CD8-positive, alpha-beta memory T cell (primary cell): ENCODE measurements at regions not wholly inside any gene's neighbourhood (a gene's known extent, or its start where the extent isn't known, plus 50 kb on each side); places are given as distances from the start of the nearest gene placed in this dataset.
"Not testable (repeated sequence)": the region's sequence is repeated elsewhere in the genome, so short reads cannot be mapped to it uniquely, and the experiment has no call there.

ENCODE experiments used
- CTCF ChIA-PET: fragments of 350-600 bp; sonication (Branson Sonifier 250); formaldehyde crosslinking; loops from one replicate; lab custom pipeline; 2021; ENCODE audit warnings: antibody characterized with exemption; lab: Charles Lee
- POLR2A ChIA-PET: fragments of 350-600 bp; sonication (Branson Sonifier 250); formaldehyde crosslinking; loops from one replicate; lab custom pipeline; 2021; ENCODE audit warnings: antibody characterized with exemption; lab: Charles Lee
- DNase-seq, 5 donors: peaks; one replicate each; pipeline versions ENCODE4 v3.0.0 to v3.0.0-alpha.2; 2020 to 2022; ENCODE audit warnings: mixed read lengths in 1 of 5
- H3K27ac ChIP-seq: one replicate; pipeline ENCODE4 v1.7.0; 2013; ENCODE audit warnings: low read depth, mild to moderate bottlenecking, low read length, moderate library complexity
- H3K27me3 ChIP-seq: 2 replicates; pipeline ENCODE4 v1.7.0; 2013; ENCODE audit warnings: low read length, mild to moderate bottlenecking; ENCODE audit not compliant: insufficient read depth, poor library complexity, severe bottlenecking
- H3K36me3 ChIP-seq: 2 replicates; pipeline ENCODE4 v1.7.0; 2013; ENCODE audit warnings: mild to moderate bottlenecking, low read length, moderate library complexity; ENCODE audit not compliant: insufficient read depth
- H3K4me1 ChIP-seq: 2 replicates; pipeline ENCODE4 v1.7.0; 2013; ENCODE audit warnings: mild to moderate bottlenecking, low read length, moderate library complexity; ENCODE audit not compliant: insufficient read depth
- H3K4me3 ChIP-seq: 2 replicates; pipeline ENCODE4 v1.7.0; 2013; ENCODE audit warnings: mild to moderate bottlenecking, low read length
- H3K9me3 ChIP-seq: 2 replicates; pipeline ENCODE4 v1.7.0; 2013; ENCODE audit warnings: mild to moderate bottlenecking, low read length
- H3K27ac Mint-ChIP-seq, 8 donors: one replicate each; pipeline ENCODE4 v1.8.0; 2020 to 2021; ENCODE audit warnings: mixed read lengths in 8 of 8, mild to moderate bottlenecking in 6 of 8, inconsistent platforms in 3 of 8, moderate library complexity in 3 of 8
- H3K27me3 Mint-ChIP-seq, 2 donors: one replicate each; pipeline ENCODE4 v1.8.0; 2020 to 2021; ENCODE audit warnings: mixed read lengths in 2 of 2, mild to moderate bottlenecking in 1 of 2, moderate library complexity in 1 of 2
- H3K36me3 Mint-ChIP-seq, 3 donors: one replicate each; pipeline ENCODE4 v1.8.0; 2020 to 2021; ENCODE audit warnings: mixed read lengths in 3 of 3, inconsistent platforms in 1 of 3, mild to moderate bottlenecking in 1 of 3
- H3K4me1 Mint-ChIP-seq, 3 donors: one replicate each; pipeline ENCODE4 v1.8.0; 2020 to 2021; ENCODE audit warnings: mixed read lengths in 3 of 3, inconsistent platforms in 1 of 3, mild to moderate bottlenecking in 1 of 3
- H3K4me3 Mint-ChIP-seq, 7 donors: one replicate each; pipeline ENCODE4 v1.8.0; 2020 to 2021; ENCODE audit warnings: mixed read lengths in 7 of 7, mild to moderate bottlenecking in 6 of 7, moderate library complexity in 4 of 7, inconsistent platforms in 2 of 7
- H3K9me3 Mint-ChIP-seq, 5 donors: one replicate each; pipeline ENCODE4 v1.8.0; 2020 to 2022; ENCODE audit warnings: mixed read lengths in 5 of 5, mild to moderate bottlenecking in 3 of 5, moderate library complexity in 2 of 5, inconsistent platforms in 1 of 5

GRCh38 chr13:63218596-63218995 lies 1802.9 kb upstream of the PCDH20 start:
- H3K27ac Mint-ChIP-seq, H3K4me1 Mint-ChIP-seq, H3K4me1 ChIP-seq, H3K27me3 Mint-ChIP-seq, H3K4me3 Mint-ChIP-seq, H3K27ac ChIP-seq, POLR2A ChIA-PET, H3K36me3 ChIP-seq, CTCF ChIA-PET, H3K36me3 Mint-ChIP-seq, H3K27me3 ChIP-seq, H3K4me3 ChIP-seq, H3K9me3 ChIP-seq, DNase-seq: not testable (repeated sequence)
- H3K9me3 Mint-ChIP-seq, result peaks cover 14 to 24% (median 17%) of the 10 kb centered on the region in 5 donors

- H3K27me3 ChIP-seq, result no peaks in the 10 kb centered on the region
- no peak overlapping the region for H3K4me3 Mint-ChIP-seq
- no peaks in the 10 kb centered on the region for H3K36me3 ChIP-seq
- H3K4me1 ChIP-seq, result no peaks in the 10 kb centered on the region
- no peak overlapping the region for H3K27ac ChIP-seq
- no peak overlapping the region for H3K4me3 ChIP-seq
- H3K9me3 Mint-ChIP-seq, result peaks cover 3 to 11% (median 4%) of the 10 kb centered on the region in 5 donors
- H3K27me3 Mint-ChIP-seq, result no peaks in the 10 kb centered on the region
- DNase-seq, result no peak
- no peaks in the 10 kb centered on the region for H3K9me3 ChIP-seq
- ChIA-PET POLR2A (no interaction called here), CTCF (no interaction called here)
- no peaks in the 10 kb centered on the region for H3K4me1 Mint-ChIP-seq
- H3K36me3 Mint-ChIP-seq, result no peaks in the 10 kb centered on the region
- no peak overlapping the region for H3K27ac Mint-ChIP-seq
Observed at GRCh38 chr13:63209330-63210017, 1793.8 kb upstream of the PCDH20 start.

GRCh38 chr13:63208826-63209225 lies 1793.2 kb upstream of the PCDH20 start:
- Histone ChIP-seq H3K4me1 (no peaks in the 10 kb centered on the region), H3K4me3 (no peak overlapping the region), H3K36me3 (no peaks in the 10 kb centered on the region), H3K9me3 (peaks cover 3% of the 10 kb centered on the region), H3K27ac (no peak overlapping the region), H3K27me3 (no peaks in the 10 kb centered on the region)
- no peak overlapping the region for H3K4me3 Mint-ChIP-seq
- no peak overlapping the region for H3K27ac Mint-ChIP-seq
- no peaks in the 10 kb centered on the region for H3K4me1 Mint-ChIP-seq
- no peaks in the 10 kb centered on the region for H3K36me3 Mint-ChIP-seq
- CTCF ChIA-PET, result no interaction called here
- POLR2A ChIA-PET, result no interaction called here
- no peak for DNase-seq
- H3K9me3 Mint-ChIP-seq, result peaks cover 2 to 15% (median 6%) of the 10 kb centered on the region in 5 donors
- H3K27me3 Mint-ChIP-seq, result no peaks in the 10 kb centered on the region

GRCh38 chr13:63206461-63206860 lies 1790.8 kb upstream of the PCDH20 start:
- H3K27me3 Mint-ChIP-seq, result no peaks in the 10 kb centered on the region
- Histone ChIP-seq H3K27me3 (no peaks in the 10 kb centered on the region), H3K4me1 (no peaks in the 10 kb centered on the region), H3K36me3 (no peaks in the 10 kb centered on the region), H3K9me3 (peaks cover 3% of the 10 kb centered on the region), H3K27ac (no peak overlapping the region), H3K4me3 (no peak overlapping the region)
- H3K27ac Mint-ChIP-seq, result no peak overlapping the region
- no peak for DNase-seq
- no peak overlapping the region for H3K4me3 Mint-ChIP-seq
- H3K36me3 Mint-ChIP-seq, result no peaks in the 10 kb centered on the region
- peaks cover 0 to 27% (median 4%) of the 10 kb centered on the region in 5 donors for H3K9me3 Mint-ChIP-seq
- ChIA-PET POLR2A (no interaction called here), CTCF (no interaction called here)
- H3K4me1 Mint-ChIP-seq, result no peaks in the 10 kb centered on the region

GRCh38 chr13:63201493-63201892 lies 1785.8 kb upstream of the PCDH20 start:
- no peak overlapping the region for H3K27ac ChIP-seq
- no peak overlapping the region for H3K4me3 ChIP-seq
- no peak for DNase-seq
- ChIA-PET POLR2A (no interaction called here), CTCF (no interaction called here)
- H3K4me1 Mint-ChIP-seq, result no peaks in the 10 kb centered on the region
- H3K27ac Mint-ChIP-seq, result no peak overlapping the region
- peaks cover 0 to 31% (median 4%) of the 10 kb centered on the region in 5 donors for H3K9me3 Mint-ChIP-seq
- H3K4me3 Mint-ChIP-seq, result no peak overlapping the region
- H3K36me3 ChIP-seq, result no peaks in the 10 kb centered on the region
- peaks cover 3% of the 10 kb centered on the region for H3K9me3 ChIP-seq
- no peaks in the 10 kb centered on the region for H3K27me3 Mint-ChIP-seq
- no peaks in the 10 kb centered on the region for H3K27me3 ChIP-seq
- H3K4me1 ChIP-seq, result no peaks in the 10 kb centered on the region
- no peaks in the 10 kb centered on the region for H3K36me3 Mint-ChIP-seq

- no peaks in the 10 kb centered on the region for H3K27me3 ChIP-seq
- no peak overlapping the region for H3K27ac Mint-ChIP-seq
- H3K9me3 Mint-ChIP-seq, result peaks cover 0 to 30% (median 9%) of the 10 kb centered on the region in 5 donors
Observed at GRCh38 chr13:63199508-63199907, 1783.9 kb upstream of the PCDH20 start.

GRCh38 chr13:63198071-63198470 lies 1782.4 kb upstream of the PCDH20 start:
- Histone ChIP-seq H3K4me1 (no peaks in the 10 kb centered on the region), H3K4me3 (no peak overlapping the region), H3K27me3 (no peaks in the 10 kb centered on the region), H3K36me3 (no peaks in the 10 kb centered on the region), H3K27ac (no peak overlapping the region), H3K9me3 (no peaks in the 10 kb centered on the region)
- peaks cover 0 to 27% (median 8%) of the 10 kb centered on the region in 5 donors for H3K9me3 Mint-ChIP-seq
- H3K36me3 Mint-ChIP-seq, result no peaks in the 10 kb centered on the region
- DNase-seq, result no peak
- no peaks in the 10 kb centered on the region for H3K4me1 Mint-ChIP-seq
- ChIA-PET POLR2A (no interaction called here), CTCF (no interaction called here)
- no peaks in the 10 kb centered on the region for H3K27me3 Mint-ChIP-seq
- no peak overlapping the region for H3K27ac Mint-ChIP-seq
- no peak overlapping the region for H3K4me3 Mint-ChIP-seq

More at GRCh38 chr13:63199508-63199907, 1783.9 kb upstream of the PCDH20 start:
- H3K4me3 ChIP-seq, result no peak overlapping the region
- no peaks in the 10 kb centered on the region for H3K36me3 Mint-ChIP-seq
- H3K9me3 ChIP-seq, result peaks cover 3% of the 10 kb centered on the region
- H3K36me3 ChIP-seq, result no peaks in the 10 kb centered on the region
- no peaks in the 10 kb centered on the region for H3K4me1 ChIP-seq
- no peaks in the 10 kb centered on the region for H3K4me1 Mint-ChIP-seq
- H3K27ac ChIP-seq, result no peak overlapping the region
- no peak overlapping the region for H3K4me3 Mint-ChIP-seq
- POLR2A ChIA-PET, result no interaction called here
- DNase-seq, result no peak
- CTCF ChIA-PET, result no interaction called here
- H3K27me3 Mint-ChIP-seq, result no peaks in the 10 kb centered on the region

- Histone ChIP-seq H3K9me3 (no peaks in the 10 kb centered on the region), H3K36me3 (no peaks in the 10 kb centered on the region), H3K4me3 (no peak overlapping the region), H3K27ac (no peak overlapping the region), H3K27me3 (no peaks in the 10 kb centered on the region), H3K4me1 (no peaks in the 10 kb centered on the region)
- no peak overlapping the region for H3K4me3 Mint-ChIP-seq
- DNase-seq, result no peak
- H3K27me3 Mint-ChIP-seq, result no peaks in the 10 kb centered on the region
- no peak overlapping the region for H3K27ac Mint-ChIP-seq
- no peaks in the 10 kb centered on the region for H3K4me1 Mint-ChIP-seq
- CTCF ChIA-PET, result no interaction called here
- POLR2A ChIA-PET, result no interaction called here
- no peaks in the 10 kb centered on the region for H3K36me3 Mint-ChIP-seq
- peaks cover 2 to 24% (median 8%) of the 10 kb centered on the region in 5 donors for H3K9me3 Mint-ChIP-seq
Observed at GRCh38 chr13:63195726-63196125, 1780.1 kb upstream of the PCDH20 start.
